Hepatocyte (in vitro differentiated cells): ENCODE measurements at regions not wholly inside any gene's neighbourhood (a gene's known extent, or its start where the extent isn't known, plus 50 kb on each side); places are given as distances from the start of the nearest gene placed in this dataset.

Experiments used
- EZH2phosphoT487 ChIP-seq: fragments of 200-600 bp; sonication (generic); IDR thresholded peaks from one replicate; pipeline ENCODE4 v1.6.1; 2018; ENCODE audit warnings: antibody characterized with exemption, mild to moderate bottlenecking, low read depth, moderate library complexity; ENCODE audit not compliant: unreplicated experiment, severe bottlenecking
- TF ChIP-seq, protein P1 (sequence below): fragments of 200-600 bp; sonication (generic); IDR thresholded peaks from 2 replicates; pipeline ENCODE4 v1.5.1; 2016; ENCODE audit warnings: antibody characterized with exemption, mild to moderate bottlenecking; ENCODE audit not compliant: poor library complexity

DNA sequence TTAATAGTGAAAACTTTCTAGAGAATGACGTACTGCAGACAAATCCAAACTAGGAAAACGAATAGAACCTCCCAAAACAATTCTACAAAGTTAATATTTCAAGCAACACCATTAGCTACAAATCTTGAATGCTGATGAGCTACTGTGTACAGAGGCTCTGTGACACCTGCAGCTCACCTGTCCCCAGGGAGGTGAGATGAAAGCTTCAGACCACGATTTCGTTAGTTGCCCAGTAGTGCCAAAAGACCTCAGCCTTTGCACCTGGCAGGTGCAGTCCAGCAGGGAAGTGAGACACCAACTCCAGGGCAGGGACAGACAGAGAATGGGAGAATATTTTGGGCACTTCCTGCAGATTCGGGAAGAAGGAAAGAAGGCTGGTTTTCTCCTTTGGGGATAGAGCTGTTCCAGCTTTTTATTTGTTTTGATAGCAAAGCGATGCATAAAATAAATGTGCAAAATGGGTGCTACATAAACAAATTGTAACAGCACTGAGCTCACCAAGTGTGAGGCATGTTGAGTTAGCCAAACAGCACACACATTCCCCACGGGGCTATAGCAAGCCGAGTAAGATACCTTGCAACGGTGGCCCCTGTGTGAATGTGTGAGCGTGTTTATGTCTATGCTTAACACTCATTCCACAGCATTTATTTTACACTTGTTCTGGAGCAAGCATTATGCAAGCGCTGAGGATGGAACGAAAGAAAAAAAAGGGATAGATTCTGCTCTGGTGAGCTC is 1024.8 kb upstream of the AUTS2 start:
- TF ChIP-seq, protein P1, sequence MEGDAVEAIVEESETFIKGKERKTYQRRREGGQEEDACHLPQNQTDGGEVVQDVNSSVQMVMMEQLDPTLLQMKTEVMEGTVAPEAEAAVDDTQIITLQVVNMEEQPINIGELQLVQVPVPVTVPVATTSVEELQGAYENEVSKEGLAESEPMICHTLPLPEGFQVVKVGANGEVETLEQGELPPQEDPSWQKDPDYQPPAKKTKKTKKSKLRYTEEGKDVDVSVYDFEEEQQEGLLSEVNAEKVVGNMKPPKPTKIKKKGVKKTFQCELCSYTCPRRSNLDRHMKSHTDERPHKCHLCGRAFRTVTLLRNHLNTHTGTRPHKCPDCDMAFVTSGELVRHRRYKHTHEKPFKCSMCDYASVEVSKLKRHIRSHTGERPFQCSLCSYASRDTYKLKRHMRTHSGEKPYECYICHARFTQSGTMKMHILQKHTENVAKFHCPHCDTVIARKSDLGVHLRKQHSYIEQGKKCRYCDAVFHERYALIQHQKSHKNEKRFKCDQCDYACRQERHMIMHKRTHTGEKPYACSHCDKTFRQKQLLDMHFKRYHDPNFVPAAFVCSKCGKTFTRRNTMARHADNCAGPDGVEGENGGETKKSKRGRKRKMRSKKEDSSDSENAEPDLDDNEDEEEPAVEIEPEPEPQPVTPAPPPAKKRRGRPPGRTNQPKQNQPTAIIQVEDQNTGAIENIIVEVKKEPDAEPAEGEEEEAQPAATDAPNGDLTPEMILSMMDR: no peak
- TF ChIP-seq EZH2phosphoT487: no peak
